H1 (cell line): ENCODE measurements at regions not wholly inside any gene's neighbourhood (a gene's known extent, or its start where the extent isn't known, plus 50 kb on each side); places are given as distances from the start of the nearest gene placed in this dataset.

ENCODE experiments used
- CTCF ChIA-PET: fragments of 300-600 bp; sonication (Branson Sonifier 250); formaldehyde crosslinking; loops from one replicate; lab custom pipeline; 2021; ENCODE audit not compliant: partially characterized antibody; lab: Charles Lee
- POLR2A ChIA-PET: fragments of 300-600 bp; sonication (Branson Sonifier 250); formaldehyde crosslinking; loops from one replicate; lab custom pipeline; 2021; ENCODE audit warnings: inconsistent platforms; ENCODE audit not compliant: partially characterized antibody; lab: Charles Lee
- DNase-seq, 2 experiments: peaks; one replicate each; pipeline versions ENCODE4 v3.0.0 to v3.0.0-alpha.2; 2010 to 2022; ENCODE audit warnings: low spot score in 2 of 2, low read depth in 1 of 2, mixed read lengths in 1 of 2
- FAIRE-seq: peaks from 2 replicates; lab custom pipeline; 2011; peaks lifted over from hg19 to GRCh38; lab: Jason Lieb, UNC
- H2AFZ ChIP-seq: 2 replicates; pipeline ENCODE4 v1.8.1; 2012; ENCODE audit warnings: low read length, inconsistent platforms
- H2AK5ac ChIP-seq: 2 replicates; pipeline ENCODE4 v1.6.1; 2013; ENCODE audit warnings: low read depth, low read length
- H2BK120ac ChIP-seq: replicated peaks from 2 replicates; pipeline ENCODE3; 2013; ENCODE audit warnings: low read depth, low read length, inconsistent platforms
- H2BK12ac ChIP-seq: 2 replicates; pipeline ENCODE4 v1.6.1; 2013; ENCODE audit warnings: low read depth, low read length
- H2BK15ac ChIP-seq: 2 replicates; pipeline ENCODE4 v1.6.1; 2013; ENCODE audit warnings: low read length
- H2BK20ac ChIP-seq: 2 replicates; pipeline ENCODE4 v1.6.1; 2013; ENCODE audit warnings: low read length
- H2BK5ac ChIP-seq: 2 replicates; pipeline ENCODE4 v1.6.1; 2013; ENCODE audit warnings: low read depth, low read length
- H3K14ac ChIP-seq: 2 replicates; pipeline ENCODE4 v1.6.1; 2013; ENCODE audit warnings: inconsistent platforms; ENCODE audit not compliant: insufficient read length
- H3K18ac ChIP-seq: 2 replicates; pipeline ENCODE4 v1.6.1; 2013; ENCODE audit warnings: low read length; ENCODE audit errors: extremely low read depth
- H3K23ac ChIP-seq: 2 replicates; pipeline ENCODE4 v1.6.1; 2013; ENCODE audit warnings: inconsistent platforms; ENCODE audit not compliant: insufficient read length
- H3K23me2 ChIP-seq: 2 replicates; pipeline ENCODE4 v1.6.1; 2013; ENCODE audit warnings: low read depth, low read length
- H3K27ac ChIP-seq: 2 replicates; pipeline ENCODE4 v1.6.1; 2011; ENCODE audit warnings: low read depth, low read length, inconsistent platforms
- H3K27me3 ChIP-seq, 4 experiments: replicated peaks in 1 of 4; 1 replicate in 1 of 4; 2 replicates in 3 of 4; pipeline versions ENCODE4 v1.6.1 to v1.8.1; 2011 to 2013; ENCODE audit warnings: low read length in 3 of 4, mild to moderate bottlenecking in 3 of 4, inconsistent platforms in 2 of 4, mixed read lengths in 2 of 4, moderate library complexity in 1 of 4; ENCODE audit not compliant: control insufficient read depth in 3 of 4, insufficient read depth in 3 of 4; ENCODE audit errors: extremely low read depth in 1 of 4
- H3K36me3 ChIP-seq, 4 experiments: 2 replicates each; pipeline versions ENCODE4 v1.6.1 to v1.8.1; 2011 to 2013; ENCODE audit warnings: mild to moderate bottlenecking in 4 of 4, low read length in 3 of 4, moderate library complexity in 2 of 4, control low read depth in 1 of 4, inconsistent platforms in 1 of 4; ENCODE audit not compliant: insufficient read depth in 4 of 4, control insufficient read depth in 2 of 4
- H3K4ac ChIP-seq: replicated peaks from 2 replicates; pipeline ENCODE3; 2013; ENCODE audit warnings: low read length, low read depth, mixed read lengths, inconsistent platforms; ENCODE audit not compliant: insufficient read length
- H3K4me1 ChIP-seq, 4 experiments: replicated peaks in 1 of 4; 1 replicate in 1 of 4; 2 replicates in 3 of 4; pipeline versions ENCODE4 v1.6.1 to v1.8.1; 2011 to 2013; ENCODE audit warnings: low read length in 3 of 4, inconsistent platforms in 2 of 4, mixed read lengths in 1 of 4; ENCODE audit not compliant: insufficient read depth in 4 of 4, control insufficient read depth in 3 of 4
- H3K4me2 ChIP-seq, 2 experiments: 2 replicates each; pipeline versions ENCODE4 v1.6.1 to v1.8.1; 2011 to 2013; ENCODE audit warnings: low read depth in 2 of 2, low read length in 2 of 2, control low read depth in 1 of 2, inconsistent platforms in 1 of 2, mild to moderate bottlenecking in 1 of 2; ENCODE audit not compliant: insufficient read depth in 1 of 2
- H3K4me3 ChIP-seq, 4 experiments: fragments of 200-600, 300-600 bp in 1 of 4; sonication (generic), shearing (Covaris generic), sonication (Bioruptor Twin) in 1 of 4; 2 replicates each; pipeline versions ENCODE4 v1.5.1 to v1.8.1; 2011 to 2016; ENCODE audit warnings: low read length in 4 of 4, low read depth in 3 of 4, control low read depth in 2 of 4, inconsistent platforms in 2 of 4, mild to moderate bottlenecking in 2 of 4, mixed read lengths in 1 of 4, moderate library complexity in 1 of 4; ENCODE audit not compliant: insufficient read depth in 2 of 4; ENCODE audit errors: extremely low read depth in 1 of 4
- H3K56ac ChIP-seq: replicated peaks from 2 replicates; pipeline ENCODE3; 2013; ENCODE audit warnings: low read depth, mild to moderate bottlenecking, mixed read lengths, low read length, inconsistent platforms; ENCODE audit not compliant: insufficient read length
- H3K79me1 ChIP-seq: 2 replicates; pipeline ENCODE4 v1.6.1; 2013; ENCODE audit warnings: low read depth, low read length, control low read depth
- H3K79me2 ChIP-seq, 2 experiments: 2 replicates each; pipeline versions ENCODE4 v1.6.1 to v1.8.1; 2012 to 2013; ENCODE audit warnings: low read length in 2 of 2, mild to moderate bottlenecking in 2 of 2, inconsistent platforms in 1 of 2; ENCODE audit not compliant: insufficient read depth in 2 of 2, control insufficient read depth in 1 of 2
- H3K9ac ChIP-seq, 4 experiments: replicated peaks in 1 of 4; 1 replicate in 1 of 4; 2 replicates in 3 of 4; pipeline versions ENCODE4 v1.6.1 to v1.8.1; 2011 to 2013; ENCODE audit warnings: low read depth in 3 of 4, low read length in 3 of 4, control low read depth in 2 of 4, mild to moderate bottlenecking in 2 of 4, moderate library complexity in 2 of 4, inconsistent platforms in 1 of 4; ENCODE audit errors: extremely low read depth in 1 of 4
- H3K9me3 ChIP-seq, 2 experiments: 2 replicates each; pipeline versions ENCODE4 v1.6.1 to v1.8.1; 2012 to 2013; ENCODE audit warnings: mild to moderate bottlenecking in 2 of 2, moderate library complexity in 2 of 2, control low read depth in 1 of 2, inconsistent platforms in 1 of 2, low read depth in 1 of 2, low read length in 1 of 2, mixed read lengths in 1 of 2; ENCODE audit not compliant: insufficient read depth in 2 of 2
- H4K20me1 ChIP-seq, 2 experiments: replicated peaks in 1 of 2; 2 replicates each; pipeline versions ENCODE3 to v1.8.1; 2011 to 2013; ENCODE audit warnings: inconsistent platforms in 2 of 2, low read length in 2 of 2, mild to moderate bottlenecking in 1 of 2; ENCODE audit not compliant: insufficient read depth in 2 of 2, control insufficient read depth in 1 of 2
- H4K5ac ChIP-seq: 2 replicates; pipeline ENCODE4 v1.6.1; 2013; ENCODE audit warnings: low read length, low read depth, mixed read lengths, inconsistent platforms; ENCODE audit not compliant: insufficient read length
- H4K8ac ChIP-seq: 2 replicates; pipeline ENCODE4 v1.8.0; 2013; ENCODE audit warnings: mild to moderate bottlenecking, moderate library complexity, low read length, inconsistent platforms; ENCODE audit not compliant: insufficient read depth; ENCODE audit errors: extremely low read depth
- H4K91ac ChIP-seq: replicated peaks from 2 replicates; pipeline ENCODE3; 2013; ENCODE audit warnings: low read length, mixed read lengths, inconsistent platforms; ENCODE audit not compliant: insufficient read length
- ASH2L ChIP-seq: fragments of 200-600, 300-600 bp; sonication (generic); IDR thresholded peaks from one replicate; pipeline ENCODE4 v1.7.1; 2017; ENCODE audit warnings: low read length
- ATF2 ChIP-seq: IDR thresholded peaks from 2 replicates; pipeline ENCODE4 v1.6.1; 2012; ENCODE audit warnings: low read length, inconsistent platforms
- BACH1 ChIP-seq: IDR thresholded peaks from 2 replicates; pipeline ENCODE4 v1.6.1; 2012; ENCODE audit warnings: low read length, improper control_type of control experiment
- CEBPB ChIP-seq: IDR thresholded peaks from 2 replicates; pipeline ENCODE4 v1.6.1; 2012; ENCODE audit warnings: low read depth, low read length
- CHD2 ChIP-seq: IDR thresholded peaks from 2 replicates; pipeline ENCODE4 v1.6.1; 2012; ENCODE audit warnings: low read length, improper control_type of control experiment
- CREB1 ChIP-seq: IDR thresholded peaks from 2 replicates; pipeline ENCODE4 v1.6.1; 2012; ENCODE audit warnings: inconsistent platforms
- HDAC2 ChIP-seq, 2 experiments: fragments of 300-600 bp in 1 of 2; sonication (generic) in 1 of 2; IDR thresholded peaks; 2 replicates each; pipeline ENCODE4 v1.6.1; 2011 to 2012; ENCODE audit warnings: low read depth in 2 of 2, low read length in 2 of 2, mild to moderate bottlenecking in 2 of 2, moderate library complexity in 2 of 2, borderline replicate concordance in 1 of 2, inconsistent platforms in 1 of 2
- JUND ChIP-seq: IDR thresholded peaks from 2 replicates; pipeline ENCODE4 v1.6.1; 2011; ENCODE audit warnings: mild to moderate bottlenecking, improper control_type of control experiment, low read length
- KDM5A ChIP-seq: fragments of 200-600 bp; IDR thresholded peaks from 2 replicates; pipeline ENCODE4 v1.7.1; 2012; ENCODE audit warnings: mild to moderate bottlenecking, low read length, inconsistent platforms, mixed read lengths
- MAFK ChIP-seq: IDR thresholded peaks from 2 replicates; pipeline ENCODE4 v1.6.1; 2012; ENCODE audit warnings: low read depth, mild to moderate bottlenecking, improper control_type of control experiment, low read length
- MAX ChIP-seq: IDR thresholded peaks from 2 replicates; pipeline ENCODE4 v1.6.1; 2012; ENCODE audit warnings: inconsistent platforms
- RFX5 ChIP-seq: IDR thresholded peaks from 2 replicates; pipeline ENCODE4 v1.6.1; 2011; ENCODE audit warnings: low read depth, low read length, improper control_type of control experiment, borderline replicate concordance
- SIX5 ChIP-seq: IDR thresholded peaks from 2 replicates; pipeline ENCODE4 v1.6.1; 2011; ENCODE audit warnings: mild to moderate bottlenecking, low read depth, low read length
- TAF7 ChIP-seq: optimal IDR thresholded peaks from 2 replicates; pipeline ENCODE3; 2011; ENCODE audit warnings: low read depth, mild to moderate bottlenecking, inconsistent platforms, low read length, moderate library complexity, borderline replicate concordance
- YY1 ChIP-seq: IDR thresholded peaks from 2 replicates; pipeline ENCODE4 v1.6.1; 2011; ENCODE audit warnings: low read depth, mild to moderate bottlenecking, low read length

- no peak for FAIRE-seq
- no peak overlapping the region for H3K14ac ChIP-seq
- H3K18ac ChIP-seq: no peak overlapping the region
- no peak overlapping the region for H2AFZ ChIP-seq
- H2AK5ac ChIP-seq: no peak overlapping the region
- H3K27ac ChIP-seq: no peak overlapping the region
- CTCF ChIA-PET: interaction anchor here (1.9 kb wide), 1 partner anchor 10 kb away, joined by 5 read pairs; no protein-coding TSS in a partner anchor
- no peak overlapping the region for H2BK15ac ChIP-seq
- H3K79me1 ChIP-seq: no peaks in the 10 kb centered on the region
- H3K4me1 ChIP-seq: peaks cover 0 to 4% (median 2%) of the 10 kb centered on the region in 4 experiments; a peak in 2 of 7 replicates
- no peaks in the 10 kb centered on the region for H3K23me2 ChIP-seq
- no peak overlapping the region for H3K56ac ChIP-seq
- H3K4me2 ChIP-seq: no peak overlapping the region
- no peak overlapping the region for H3K9ac ChIP-seq
- POLR2A ChIA-PET: no interaction called here
- H2BK20ac ChIP-seq: no peak overlapping the region
- no peak overlapping the region for H4K8ac ChIP-seq
- H3K23ac ChIP-seq: no peak overlapping the region
- H3K4ac ChIP-seq: no peak overlapping the region
- no peak overlapping the region for H4K91ac ChIP-seq
- H3K27me3 ChIP-seq: no peaks in the 10 kb centered on the region
- H2BK12ac ChIP-seq: no peak overlapping the region
- no peaks in the 10 kb centered on the region for H3K9me3 ChIP-seq
- no peak for DNase-seq
- H3K36me3 ChIP-seq: no peaks in the 10 kb centered on the region
- H3K79me2 ChIP-seq: no peaks in the 10 kb centered on the region
- H4K5ac ChIP-seq: no peak overlapping the region
- H3K4me3 ChIP-seq: no peak overlapping the region
- no peak overlapping the region for H2BK5ac ChIP-seq
- no peaks in the 10 kb centered on the region for H4K20me1 ChIP-seq
- no peak overlapping the region for H2BK120ac ChIP-seq
- no peak for TF ChIP-seq BACH1
- no peak for TF ChIP-seq CEBPB
- TF ChIP-seq JUND: no peak
- TF ChIP-seq RFX5: no peak
- no peak for TF ChIP-seq MAFK
- no peak for TF ChIP-seq TAF7
- TF ChIP-seq ASH2L: no peak
- no peak for TF ChIP-seq MAX
- no peak for TF ChIP-seq YY1
- no peak for TF ChIP-seq HDAC2 (IDR thresholded peaks at IDR 0.05; ENCODE audit: borderline replicate concordance in 1 of 2, low read depth in 2 of 2, low read length in 2 of 2)
- no peak for TF ChIP-seq ATF2
- no peak for TF ChIP-seq SIX5
- TF ChIP-seq CREB1: no peak
- no peak for TF ChIP-seq CHD2
- no peak for TF ChIP-seq KDM5A
Measured at GRCh38 chr3:4061195-4061594, 242.0 kb upstream of the SETMAR start.
